ENCODE measurements at regions not wholly inside any gene's neighbourhood (a gene's known extent, or its start where the extent isn't known, plus 50 kb on each side); places are given as distances from the start of the nearest gene placed in this dataset.
"Not testable (repeated sequence)": the region's sequence is repeated elsewhere in the genome, so short reads cannot be mapped to it uniquely, and the experiment has no call there.

GRCh38 chr2:12465631-12466135, 251.1 kb upstream of the TRIB2 start:
- H3K27ac ChIP-seq (ENCODE audit: low read depth, low read length) = no peak overlapping the region
- H3K4me1 ChIP-seq (ENCODE audit: control insufficient read depth in 5 of 5, insufficient read depth in 5 of 5, low read length in 5 of 5) = peaks cover 0 to 5% (median 3%) of the 10 kb centered on the region in 5 donors
- no peaks in the 10 kb centered on the region for H3K36me3 ChIP-seq (ENCODE audit: control insufficient read depth in 5 of 5, insufficient read depth in 5 of 5, low read length in 5 of 5)
- no peak overlapping the region for H3K9ac ChIP-seq (ENCODE audit: low read length in 5 of 5)
- no peak overlapping the region for H3K4me3 ChIP-seq (ENCODE audit: low read depth in 1 of 5, low read length in 5 of 5)
- no peaks in the 10 kb centered on the region for H3K9me3 ChIP-seq (ENCODE audit: control insufficient read depth in 5 of 5, low read length in 5 of 5)
- H3K27me3 ChIP-seq (ENCODE audit: control insufficient read depth in 5 of 5, insufficient read depth in 4 of 5, low read length in 5 of 5) = no peaks in the 10 kb centered on the region

GRCh38 chr2:12467303-12467702, 249.4 kb upstream of the TRIB2 start:
- Histone ChIP-seq H3K4me1 (ENCODE audit: control insufficient read depth in 5 of 5, insufficient read depth in 5 of 5, low read length in 5 of 5) (peaks cover 0 to 5% (median 3%) of the 10 kb centered on the region in 5 donors), H3K9me3 (ENCODE audit: control insufficient read depth in 5 of 5, low read length in 5 of 5) (no peaks in the 10 kb centered on the region), H3K9ac (ENCODE audit: low read length in 5 of 5) (no peak overlapping the region), H3K27ac (ENCODE audit: low read depth, low read length) (no peak overlapping the region), H3K36me3 (ENCODE audit: control insufficient read depth in 5 of 5, insufficient read depth in 5 of 5, low read length in 5 of 5) (no peaks in the 10 kb centered on the region), H3K27me3 (ENCODE audit: control insufficient read depth in 5 of 5, insufficient read depth in 4 of 5, low read length in 5 of 5) (no peaks in the 10 kb centered on the region), H3K4me3 (ENCODE audit: low read depth in 1 of 5, low read length in 5 of 5) (no peak overlapping the region)

DNA sequence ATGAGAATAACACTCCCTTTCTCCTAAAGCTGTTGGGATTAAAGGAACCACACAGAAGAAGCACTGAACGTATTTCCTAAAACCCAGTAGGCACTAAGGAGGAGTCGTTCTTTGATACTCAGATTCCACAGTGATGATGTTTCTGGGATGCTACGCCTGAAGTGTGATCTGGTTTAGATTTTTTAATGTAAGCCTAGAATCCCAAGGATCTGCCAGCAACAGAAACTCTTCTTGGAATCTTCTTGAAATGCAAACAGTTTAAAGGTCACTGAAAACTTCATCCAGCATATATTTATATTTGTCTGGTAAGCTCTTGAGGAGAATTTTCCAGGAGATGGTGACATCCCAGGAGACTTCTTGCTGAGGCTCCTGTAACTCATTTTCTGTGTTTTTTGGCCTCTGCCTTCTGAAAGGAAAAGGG, 247.6 kb upstream of the TRIB2 start:
- no peaks in the 10 kb centered on the region for H3K36me3 ChIP-seq (ENCODE audit: control insufficient read depth in 5 of 5, insufficient read depth in 5 of 5, low read length in 5 of 5)
- no peaks in the 10 kb centered on the region for H3K9me3 ChIP-seq (ENCODE audit: control insufficient read depth in 5 of 5, low read length in 5 of 5)
- peaks cover 0 to 5% (median 3%) of the 10 kb centered on the region in 5 donors for H3K4me1 ChIP-seq (ENCODE audit: control insufficient read depth in 5 of 5, insufficient read depth in 5 of 5, low read length in 5 of 5)
- no peaks in the 10 kb centered on the region for H3K27me3 ChIP-seq (ENCODE audit: control insufficient read depth in 5 of 5, insufficient read depth in 4 of 5, low read length in 5 of 5)
- no peak overlapping the region for H3K27ac ChIP-seq (ENCODE audit: low read depth, low read length)
- H3K4me3 ChIP-seq (ENCODE audit: low read depth in 1 of 5, low read length in 5 of 5) = no peak overlapping the region
- no peak overlapping the region for H3K9ac ChIP-seq (ENCODE audit: low read length in 5 of 5)

GRCh38 chr2:12472265-12472664, 244.5 kb upstream of the TRIB2 start:
- not testable (repeated sequence) for H3K9ac ChIP-seq (ENCODE audit: low read length in 5 of 5)

DNA sequence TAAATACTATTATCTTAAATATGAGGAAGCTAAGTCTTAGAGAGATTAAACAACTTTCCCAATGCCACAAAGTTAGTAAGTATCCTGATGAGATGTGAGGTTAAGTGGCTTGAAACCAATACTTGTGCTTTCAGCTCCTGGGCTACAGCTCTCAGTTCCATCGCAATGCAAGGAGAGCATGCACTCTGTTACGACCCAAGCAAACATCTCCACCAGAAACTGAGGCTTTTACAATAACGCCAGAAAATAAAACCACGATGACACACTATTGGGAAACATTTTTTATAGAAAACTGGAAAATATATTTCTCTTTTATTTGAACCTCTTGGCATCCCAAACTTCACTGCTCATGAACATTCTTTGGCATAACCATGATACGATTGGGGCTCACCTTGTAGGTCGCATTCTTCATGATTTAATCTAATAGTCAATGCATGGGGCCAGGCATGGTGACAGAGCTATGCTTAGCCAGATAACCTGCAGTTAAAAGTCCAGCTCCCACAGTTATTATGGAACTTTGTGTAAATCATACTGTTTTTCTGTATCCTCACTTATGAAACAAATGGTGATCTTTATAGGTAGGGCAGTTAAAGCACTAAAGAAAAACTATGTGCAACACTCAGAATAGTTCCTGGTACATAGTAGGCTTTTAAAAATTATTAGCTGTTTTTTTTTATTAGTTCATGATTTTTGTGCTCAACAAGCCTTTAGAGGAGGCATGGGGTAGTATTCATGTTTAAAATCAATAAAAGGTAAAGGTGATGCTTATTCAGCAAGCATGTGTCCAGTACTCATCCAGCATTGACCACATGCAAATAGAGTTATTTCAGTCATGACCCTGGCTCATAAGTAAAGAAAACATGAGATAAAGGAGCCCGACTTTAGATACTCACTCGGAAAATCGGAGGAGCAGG, 238.3 kb upstream of the TRIB2 start:
- H3K9ac ChIP-seq (ENCODE audit: low read length in 5 of 5) = no peak overlapping the region
- H3K27me3 ChIP-seq (ENCODE audit: control insufficient read depth in 5 of 5, insufficient read depth in 4 of 5, low read length in 5 of 5) = no peaks in the 10 kb centered on the region
- peaks cover 0 to 2% (median 0%) of the 10 kb centered on the region in 5 donors for H3K4me1 ChIP-seq (ENCODE audit: control insufficient read depth in 5 of 5, insufficient read depth in 5 of 5, low read length in 5 of 5)
- H3K27ac ChIP-seq (ENCODE audit: low read depth, low read length) = no peak overlapping the region
- no peaks in the 10 kb centered on the region for H3K36me3 ChIP-seq (ENCODE audit: control insufficient read depth in 5 of 5, insufficient read depth in 5 of 5, low read length in 5 of 5)
- no peaks in the 10 kb centered on the region for H3K9me3 ChIP-seq (ENCODE audit: control insufficient read depth in 5 of 5, low read length in 5 of 5)
- no peak overlapping the region for H3K4me3 ChIP-seq (ENCODE audit: low read depth in 1 of 5, low read length in 5 of 5)

More at GRCh38 chr2:12472265-12472664, 244.5 kb upstream of the TRIB2 start:
- H3K36me3 ChIP-seq (ENCODE audit: control insufficient read depth in 5 of 5, insufficient read depth in 5 of 5, low read length in 5 of 5); H3K27ac ChIP-seq (ENCODE audit: low read depth, low read length); H3K4me3 ChIP-seq (ENCODE audit: low read depth in 1 of 5, low read length in 5 of 5); H3K9me3 ChIP-seq (ENCODE audit: control insufficient read depth in 5 of 5, low read length in 5 of 5); H3K4me1 ChIP-seq (ENCODE audit: control insufficient read depth in 5 of 5, insufficient read depth in 5 of 5, low read length in 5 of 5); H3K27me3 ChIP-seq (ENCODE audit: control insufficient read depth in 5 of 5, insufficient read depth in 4 of 5, low read length in 5 of 5): not testable (repeated sequence)

DNA sequence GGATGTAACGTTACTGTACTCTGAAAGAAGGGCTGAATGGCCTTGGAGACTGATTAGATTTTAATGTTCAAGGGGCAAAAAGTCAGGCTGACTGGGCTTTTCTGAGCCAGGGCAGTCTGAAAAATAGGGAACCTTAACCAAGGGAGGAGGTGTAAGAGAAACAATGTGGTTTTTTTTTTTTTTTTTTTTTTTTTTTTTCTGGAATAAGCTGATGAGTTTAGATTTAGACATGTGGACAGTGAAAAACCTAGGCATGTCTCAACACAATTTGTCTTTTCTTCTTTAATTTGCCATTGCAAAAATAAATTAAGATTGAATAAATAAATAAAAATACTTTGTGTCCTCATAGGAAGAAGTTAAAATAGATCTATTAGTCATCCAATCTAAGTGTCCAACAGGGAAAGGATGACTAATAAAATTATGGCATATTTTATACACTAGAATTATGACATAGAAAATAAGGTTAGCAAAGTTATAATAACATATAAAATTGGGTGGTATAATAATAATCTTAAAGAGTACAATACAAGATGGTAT, 237.6 kb upstream of the TRIB2 start:
- no peaks in the 10 kb centered on the region for H3K27me3 ChIP-seq (ENCODE audit: control insufficient read depth in 5 of 5, insufficient read depth in 4 of 5, low read length in 5 of 5)
- peaks cover 0 to 4% (median 0%) of the 10 kb centered on the region in 5 donors for H3K9me3 ChIP-seq (ENCODE audit: control insufficient read depth in 5 of 5, low read length in 5 of 5)
- no peaks in the 10 kb centered on the region for H3K36me3 ChIP-seq (ENCODE audit: control insufficient read depth in 5 of 5, insufficient read depth in 5 of 5, low read length in 5 of 5)
- H3K4me1 ChIP-seq (ENCODE audit: control insufficient read depth in 5 of 5, insufficient read depth in 5 of 5, low read length in 5 of 5) = peaks cover 0 to 2% (median 0%) of the 10 kb centered on the region in 5 donors
- H3K27ac ChIP-seq (ENCODE audit: low read depth, low read length) = no peak overlapping the region
- no peak overlapping the region for H3K9ac ChIP-seq (ENCODE audit: low read length in 5 of 5)
- no peak overlapping the region for H3K4me3 ChIP-seq (ENCODE audit: low read depth in 1 of 5, low read length in 5 of 5)

- peaks cover 0 to 23% (median 0%) of the 10 kb centered on the region in 5 donors for H3K4me1 ChIP-seq (ENCODE audit: control insufficient read depth in 5 of 5, insufficient read depth in 5 of 5, low read length in 5 of 5)
- H3K27ac ChIP-seq (ENCODE audit: low read depth, low read length) = no peak overlapping the region
- no peak overlapping the region for H3K4me3 ChIP-seq (ENCODE audit: low read depth in 1 of 5, low read length in 5 of 5)
- H3K9me3 ChIP-seq (ENCODE audit: control insufficient read depth in 5 of 5, low read length in 5 of 5) = peaks cover 0 to 4% (median 0%) of the 10 kb centered on the region in 5 donors
- H3K36me3 ChIP-seq (ENCODE audit: control insufficient read depth in 5 of 5, insufficient read depth in 5 of 5, low read length in 5 of 5) = no peaks in the 10 kb centered on the region
- H3K9ac ChIP-seq (ENCODE audit: low read length in 5 of 5) = no peak overlapping the region
- no peaks in the 10 kb centered on the region for H3K27me3 ChIP-seq (ENCODE audit: control insufficient read depth in 5 of 5, insufficient read depth in 4 of 5, low read length in 5 of 5)
These were observed 232.1 kb upstream of the TRIB2 start for GRCh38 chr2:12484536-12485115.

DNA sequence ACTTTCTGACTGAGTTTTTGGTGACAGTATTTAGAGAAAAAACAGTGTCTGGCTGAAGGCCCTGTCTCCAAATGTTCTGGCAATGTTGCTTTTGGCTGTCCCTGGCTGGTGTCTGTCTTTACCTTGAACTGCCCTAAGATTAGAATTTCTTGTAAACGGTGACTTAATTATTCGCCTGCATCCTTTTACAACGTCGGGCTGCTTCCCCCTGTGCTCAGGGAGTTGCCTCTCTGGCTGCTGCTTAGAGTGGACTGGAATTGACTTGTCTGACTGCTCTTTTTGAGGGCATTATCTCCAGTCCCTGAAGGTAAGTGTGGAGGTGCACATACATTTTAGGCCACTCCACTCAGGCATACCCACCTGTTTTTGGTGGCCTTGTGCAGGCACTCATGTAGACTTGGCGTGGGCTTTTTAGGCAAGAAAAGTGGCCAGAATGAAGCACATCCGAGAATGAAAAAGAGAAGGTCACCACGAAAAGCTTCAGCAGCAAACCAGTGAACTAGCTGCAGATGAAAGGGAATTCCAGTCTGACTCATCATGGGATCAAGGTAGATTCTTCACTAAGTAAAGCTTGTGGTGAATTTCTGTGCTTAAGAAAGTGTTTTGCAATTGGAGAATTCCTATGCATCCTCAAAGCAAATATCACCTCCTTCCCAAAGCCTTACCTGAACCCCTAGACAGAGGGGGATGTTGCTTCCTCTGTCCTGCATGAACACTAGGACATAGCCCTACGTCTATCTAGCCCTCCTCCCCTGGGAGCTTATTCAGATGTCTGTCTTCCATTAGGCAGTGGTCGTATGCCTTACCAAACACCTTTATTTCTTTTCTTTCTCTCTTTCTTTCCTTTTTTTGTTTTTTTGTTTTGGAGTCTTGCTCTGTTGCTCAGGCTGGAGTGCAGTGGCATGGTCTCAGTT, 230.3 kb upstream of the TRIB2 start:
- no peak overlapping the region for H3K9ac ChIP-seq (ENCODE audit: low read length in 5 of 5)
- peaks cover 0 to 4% (median 0%) of the 10 kb centered on the region in 5 donors for H3K9me3 ChIP-seq (ENCODE audit: control insufficient read depth in 5 of 5, low read length in 5 of 5)
- H3K36me3 ChIP-seq (ENCODE audit: control insufficient read depth in 5 of 5, insufficient read depth in 5 of 5, low read length in 5 of 5) = no peaks in the 10 kb centered on the region
- H3K27me3 ChIP-seq (ENCODE audit: control insufficient read depth in 5 of 5, insufficient read depth in 4 of 5, low read length in 5 of 5) = no peaks in the 10 kb centered on the region
- H3K27ac ChIP-seq (ENCODE audit: low read depth, low read length) = no peak overlapping the region
- peaks cover 0 to 23% (median 0%) of the 10 kb centered on the region in 5 donors for H3K4me1 ChIP-seq (ENCODE audit: control insufficient read depth in 5 of 5, insufficient read depth in 5 of 5, low read length in 5 of 5)
- no peak overlapping the region for H3K4me3 ChIP-seq (ENCODE audit: low read depth in 1 of 5, low read length in 5 of 5)

GRCh38 chr2:12487253-12488004, 229.3 kb upstream of the TRIB2 start:
- peaks cover 0 to 4% (median 0%) of the 10 kb centered on the region in 5 donors for H3K9me3 ChIP-seq (ENCODE audit: control insufficient read depth in 5 of 5, low read length in 5 of 5)
- H3K4me1 ChIP-seq (ENCODE audit: control insufficient read depth in 5 of 5, insufficient read depth in 5 of 5, low read length in 5 of 5) = peaks cover 0 to 23% (median 0%) of the 10 kb centered on the region in 5 donors
- H3K27ac ChIP-seq (ENCODE audit: low read depth, low read length) = no peak overlapping the region
- H3K36me3 ChIP-seq (ENCODE audit: control insufficient read depth in 5 of 5, insufficient read depth in 5 of 5, low read length in 5 of 5) = no peaks in the 10 kb centered on the region
- no peak overlapping the region for H3K9ac ChIP-seq (ENCODE audit: low read length in 5 of 5)
- no peaks in the 10 kb centered on the region for H3K27me3 ChIP-seq (ENCODE audit: control insufficient read depth in 5 of 5, insufficient read depth in 4 of 5, low read length in 5 of 5)
- no peak overlapping the region for H3K4me3 ChIP-seq (ENCODE audit: low read depth in 1 of 5, low read length in 5 of 5)

Measured in subcutaneous abdominal adipose tissue (tissue), 5 donors.